ENCODE measurements at regions not wholly inside any gene's neighbourhood (a gene's known extent, or its start where the extent isn't known, plus 50 kb on each side); places are given as distances from the start of the nearest gene placed in this dataset.

DNA sequence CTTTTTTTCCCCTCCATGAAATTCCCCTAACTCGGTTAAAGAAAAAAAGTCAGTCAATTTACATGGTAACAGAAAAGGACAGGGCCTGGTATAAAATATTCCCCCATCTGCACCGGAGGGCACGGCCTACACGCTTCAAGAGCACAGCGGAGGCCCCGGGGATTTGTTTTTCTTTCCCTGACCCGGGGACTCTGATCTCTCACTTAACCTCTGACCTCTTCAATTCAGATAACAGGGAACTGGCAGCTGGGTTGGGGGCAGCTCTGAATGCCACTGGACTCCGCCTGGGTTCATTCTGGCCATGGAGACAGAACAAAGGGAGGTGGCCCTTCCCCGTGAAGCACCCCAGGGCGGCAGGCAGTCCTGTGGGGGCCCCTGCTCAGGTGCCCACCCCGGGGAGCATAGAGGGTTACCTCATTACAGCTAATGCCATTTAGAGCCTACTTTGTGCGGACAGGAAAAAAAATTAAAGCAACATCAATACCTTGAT is 257.5 kb downstream of the SHQ1 start:
- Histone ChIP-seq H3K27ac (no peak overlapping the region), H3K4me3 (no peak overlapping the region), H3K9me2 (ENCODE audit: insufficient read depth) (no peaks in the 10 kb centered on the region), H3K27me3 (ENCODE audit: insufficient read depth, low read depth) (no peaks in the 10 kb centered on the region), H3K4me2 (peak overlapping the region; percentile 54; the same call in 1 of the 2 replicates), H3F3A (ENCODE audit: insufficient read depth, low read depth) (peaks cover 13% of the 10 kb centered on the region; the same call in 1 of the 2 replicates), H3K9me3 (ENCODE audit: insufficient read depth, low read depth) (no peaks in the 10 kb centered on the region), H2AFZ (no peak overlapping the region), H4K20me1 (ENCODE audit: insufficient read depth) (no peaks in the 10 kb centered on the region), H3K36me3 (ENCODE audit: low read depth) (no peaks in the 10 kb centered on the region), H3K4me1 (replicated peaks; ENCODE audit: insufficient read depth) (peaks cover 18% of the 10 kb centered on the region), H3K79me2 (ENCODE audit: low read depth) (no peaks in the 10 kb centered on the region)
- CTCF ChIA-PET, result no interaction called here
- intact Hi-C loops (cut with micrococcal nuclease; ENCODE audit: unreplicated experiment), result loop anchor here (2.0 to 10.0 kb wide), 4 partner anchors 37 to 132 kb away; no protein-coding TSS in a partner anchor
- TF ChIP-seq EZH2 (IDR thresholded peaks at IDR 0.05; ENCODE audit: low read depth), result no peak
- TF ChIP-seq CTCF (conservative IDR thresholded peaks at IDR 0.05), result no peak
- BruUV-seq (replicated peaks), result no TSS peak
- POLR2A ChIA-PET (ENCODE audit: unreplicated experiment), result no interaction called here
- no peak for DNase-seq

DNA sequence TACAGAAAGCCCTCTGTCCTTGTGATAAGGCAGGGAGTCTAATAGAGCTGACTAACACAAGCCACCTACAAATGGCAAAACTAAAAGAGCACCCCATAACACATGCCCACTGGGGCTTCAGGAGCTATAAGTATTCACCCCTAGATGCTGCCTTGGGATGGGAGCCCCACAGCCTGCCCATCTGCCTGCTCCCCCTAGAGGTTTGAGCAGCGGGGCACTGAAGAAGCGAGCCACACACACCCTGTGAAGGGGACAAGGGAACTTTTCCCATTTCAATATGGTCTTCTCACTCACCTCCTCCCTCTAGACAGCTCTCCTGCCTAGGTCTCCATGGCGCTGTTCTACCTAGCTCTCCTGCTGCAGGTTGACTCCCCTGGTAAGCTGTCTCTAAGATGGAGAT is 261.0 kb downstream of the SHQ1 start:
- POLR2A ChIA-PET (ENCODE audit: unreplicated experiment), result no interaction called here
- no peaks in the 10 kb centered on the region for H3K9me2 ChIP-seq (ENCODE audit: insufficient read depth)

DNA sequence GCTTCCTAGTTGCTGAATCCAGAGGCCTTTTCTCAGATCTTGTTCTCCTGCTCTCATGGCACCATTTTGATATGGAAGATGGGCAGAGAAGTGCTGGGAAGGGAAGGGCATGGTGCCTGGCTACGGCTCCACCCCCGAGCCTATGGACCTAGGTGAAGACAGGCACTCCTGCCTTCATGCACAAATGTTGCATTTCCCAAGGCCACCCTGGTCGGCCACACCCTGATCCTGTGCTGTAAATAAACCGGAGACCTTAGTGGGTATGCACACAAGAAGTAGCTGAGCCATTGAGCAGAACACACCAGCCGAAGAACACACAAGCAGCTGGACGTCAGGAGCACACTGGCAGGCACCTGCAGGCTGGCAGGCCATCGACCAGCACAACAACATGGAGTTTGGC is 261.6 kb downstream of the SHQ1 start:
- Histone ChIP-seq H3K9me3 (ENCODE audit: insufficient read depth, low read depth) (no peaks in the 10 kb centered on the region), H3K27me3 (ENCODE audit: insufficient read depth, low read depth) (no peaks in the 10 kb centered on the region), H3K4me3 (no peak overlapping the region), H3K4me1 (replicated peaks; ENCODE audit: insufficient read depth) (peaks cover 9% of the 10 kb centered on the region), H4K20me1 (ENCODE audit: insufficient read depth) (no peaks in the 10 kb centered on the region), H3K79me2 (ENCODE audit: low read depth) (no peaks in the 10 kb centered on the region), H3K4me2 (no peak overlapping the region), H3F3A (ENCODE audit: insufficient read depth, low read depth) (peaks cover 5% of the 10 kb centered on the region; the same call in 1 of the 2 replicates), H3K36me3 (ENCODE audit: low read depth) (no peaks in the 10 kb centered on the region), H2AFZ (no peak overlapping the region), H3K27ac (no peak overlapping the region), H3K9me2 (ENCODE audit: insufficient read depth) (no peaks in the 10 kb centered on the region)
- no TSS peak for BruUV-seq (replicated peaks)
- TF ChIP-seq EZH2 (IDR thresholded peaks at IDR 0.05; ENCODE audit: low read depth) (no peak), CTCF (conservative IDR thresholded peaks at IDR 0.05) (no peak)
- intact Hi-C loops (cut with micrococcal nuclease; ENCODE audit: unreplicated experiment), result no loop called here
- ChIA-PET CTCF (no interaction called here), POLR2A (ENCODE audit: unreplicated experiment) (no interaction called here)
- DNase-seq, result no peak

More for the DNA sequence above, 261.0 kb downstream of the SHQ1 start:
- BruUV-seq (replicated peaks), result no TSS peak
- Histone ChIP-seq H3K4me2 (no peak overlapping the region), H3K4me3 (no peak overlapping the region), H3K27ac (no peak overlapping the region), H3K9me3 (ENCODE audit: insufficient read depth, low read depth) (no peaks in the 10 kb centered on the region), H3K27me3 (ENCODE audit: insufficient read depth, low read depth) (no peaks in the 10 kb centered on the region), H4K20me1 (ENCODE audit: insufficient read depth) (no peaks in the 10 kb centered on the region), H3F3A (ENCODE audit: insufficient read depth, low read depth) (peaks cover 11% of the 10 kb centered on the region; the same call in 1 of the 2 replicates), H3K36me3 (ENCODE audit: low read depth) (no peaks in the 10 kb centered on the region), H3K4me1 (replicated peaks; ENCODE audit: insufficient read depth) (peaks cover 15% of the 10 kb centered on the region), H3K79me2 (ENCODE audit: low read depth) (no peaks in the 10 kb centered on the region), H2AFZ (no peak overlapping the region)
- TF ChIP-seq EZH2 (IDR thresholded peaks at IDR 0.05; ENCODE audit: low read depth) (no peak), CTCF (conservative IDR thresholded peaks at IDR 0.05) (no peak)
- DNase-seq, result no peak
- intact Hi-C loops (cut with micrococcal nuclease; ENCODE audit: unreplicated experiment), result no loop called here
- CTCF ChIA-PET, result no interaction called here
